ENCODE measurements at regions not wholly inside any gene's neighbourhood (a gene's known extent, or its start where the extent isn't known, plus 50 kb on each side); places are given as distances from the start of the nearest gene placed in this dataset.

DNA sequence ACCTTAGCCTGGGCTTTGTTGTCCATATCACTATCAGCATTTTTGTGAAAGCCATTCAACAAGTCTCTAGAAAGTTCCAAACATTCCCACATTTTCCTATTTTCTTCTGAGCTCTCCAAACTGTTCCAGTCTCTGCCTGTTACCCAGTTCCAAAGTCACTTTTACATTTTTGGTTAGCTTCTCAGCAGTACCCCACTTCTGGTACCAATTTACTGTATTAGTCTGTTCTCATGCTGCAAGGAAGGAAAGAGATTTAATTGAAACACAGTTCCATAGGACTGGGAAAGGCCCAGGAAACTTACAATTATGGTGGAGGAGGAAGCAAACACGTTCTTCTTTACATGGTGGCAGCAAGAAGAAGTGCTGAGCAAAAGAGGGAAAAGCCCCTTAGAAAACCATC is 247.2 kb upstream of the B3GALT2 start:
- Mint-ChIP-seq H3K36me3 (ENCODE audit: low read depth) (peaks cover 4% of the 10 kb centered on the region), H3K9me3 (peaks cover 8% of the 10 kb centered on the region), H3K4me1 (no peaks in the 10 kb centered on the region)

DNA sequence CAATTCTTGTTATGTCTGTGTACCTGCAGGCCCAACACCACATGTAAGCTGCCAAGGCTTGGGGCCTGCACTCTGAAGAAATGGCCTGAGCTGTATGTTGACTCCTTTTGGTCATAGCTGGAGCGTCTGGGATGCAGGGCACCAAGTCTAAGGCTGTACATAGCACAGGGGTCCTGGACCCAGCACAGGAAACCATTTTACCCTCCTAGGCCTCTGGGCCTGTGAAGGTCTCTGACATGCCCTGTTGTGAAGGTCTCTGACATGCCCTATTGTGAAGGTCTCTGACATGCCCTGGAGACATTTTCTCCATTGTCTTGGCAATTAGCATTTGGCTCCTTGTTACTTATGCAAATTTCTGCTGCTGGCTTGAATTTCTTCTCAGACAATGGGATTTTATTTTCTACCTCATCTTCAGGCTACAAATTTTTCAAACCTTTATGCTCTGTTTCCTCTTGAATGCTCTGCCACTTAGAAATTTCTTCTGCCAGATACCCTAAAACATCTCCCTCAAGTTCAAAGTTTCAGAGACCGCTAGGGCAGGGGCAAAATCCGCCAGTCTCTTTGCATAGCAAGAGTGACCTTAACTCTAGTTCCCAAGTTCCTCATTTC is 246.7 kb upstream of the B3GALT2 start:
- Mint-ChIP-seq H3K9me3 (peaks cover 8% of the 10 kb centered on the region), H3K27ac (no peak overlapping the region), H3K36me3 (ENCODE audit: low read depth) (peaks cover 4% of the 10 kb centered on the region), H3K27me3 (no peaks in the 10 kb centered on the region), H3K4me3 (no peak overlapping the region), H3K4me1 (no peaks in the 10 kb centered on the region)
- no peak for DNase-seq
- TF ChIP-seq, protein P1, sequence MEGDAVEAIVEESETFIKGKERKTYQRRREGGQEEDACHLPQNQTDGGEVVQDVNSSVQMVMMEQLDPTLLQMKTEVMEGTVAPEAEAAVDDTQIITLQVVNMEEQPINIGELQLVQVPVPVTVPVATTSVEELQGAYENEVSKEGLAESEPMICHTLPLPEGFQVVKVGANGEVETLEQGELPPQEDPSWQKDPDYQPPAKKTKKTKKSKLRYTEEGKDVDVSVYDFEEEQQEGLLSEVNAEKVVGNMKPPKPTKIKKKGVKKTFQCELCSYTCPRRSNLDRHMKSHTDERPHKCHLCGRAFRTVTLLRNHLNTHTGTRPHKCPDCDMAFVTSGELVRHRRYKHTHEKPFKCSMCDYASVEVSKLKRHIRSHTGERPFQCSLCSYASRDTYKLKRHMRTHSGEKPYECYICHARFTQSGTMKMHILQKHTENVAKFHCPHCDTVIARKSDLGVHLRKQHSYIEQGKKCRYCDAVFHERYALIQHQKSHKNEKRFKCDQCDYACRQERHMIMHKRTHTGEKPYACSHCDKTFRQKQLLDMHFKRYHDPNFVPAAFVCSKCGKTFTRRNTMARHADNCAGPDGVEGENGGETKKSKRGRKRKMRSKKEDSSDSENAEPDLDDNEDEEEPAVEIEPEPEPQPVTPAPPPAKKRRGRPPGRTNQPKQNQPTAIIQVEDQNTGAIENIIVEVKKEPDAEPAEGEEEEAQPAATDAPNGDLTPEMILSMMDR (IDR thresholded peaks at IDR 0.05), result no peak
- ChIA-PET POLR2A (no interaction called here), CTCF (no interaction called here)
- intact Hi-C loops (cut with micrococcal nuclease), result no loop called here
- no peak for ATAC-seq (ENCODE audit: low read depth)

More for the DNA sequence above, 247.2 kb upstream of the B3GALT2 start:
- TF ChIP-seq, protein P1 (IDR thresholded peaks at IDR 0.05), result no peak
- DNase-seq, result no peak
- ChIA-PET POLR2A (no interaction called here), CTCF (no interaction called here)
- no peak for ATAC-seq (ENCODE audit: low read depth)
- Mint-ChIP-seq H3K4me3 (no peak overlapping the region), H3K27ac (no peak overlapping the region), H3K27me3 (no peaks in the 10 kb centered on the region)
- intact Hi-C loops (cut with micrococcal nuclease), result no loop called here

DNA sequence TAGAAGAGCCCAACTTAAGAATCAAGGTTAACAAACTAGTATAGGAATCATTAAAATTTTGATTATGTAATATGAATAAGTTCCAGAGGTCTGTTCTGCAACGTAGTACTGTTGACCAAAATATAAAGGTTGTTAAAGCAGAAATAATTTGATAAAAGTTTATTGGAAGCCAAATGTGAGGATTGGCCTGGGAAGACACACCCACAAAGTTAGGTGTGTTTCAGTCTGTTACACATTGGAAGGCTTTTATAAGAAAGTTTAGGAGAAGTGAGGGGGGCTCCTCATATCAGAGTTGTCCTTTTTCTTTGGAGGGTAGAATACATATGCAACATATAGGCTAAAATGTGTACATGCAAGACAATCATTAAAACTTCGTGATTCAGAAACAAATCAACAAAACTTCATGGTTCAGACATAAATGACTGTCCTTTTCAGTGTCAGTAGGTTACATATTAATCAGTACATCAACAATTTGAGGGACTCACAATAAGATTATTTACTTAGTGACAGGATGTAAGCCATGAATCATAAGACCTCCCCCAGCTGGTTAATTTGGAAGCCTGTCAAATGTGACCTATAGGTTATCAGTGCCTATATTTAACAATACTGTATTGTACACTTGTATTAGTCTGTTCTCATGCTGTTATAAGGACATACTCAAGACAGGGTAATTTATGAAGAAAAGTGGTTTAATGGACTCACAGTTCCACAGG is 245.0 kb upstream of the B3GALT2 start:
- intact Hi-C loops (cut with micrococcal nuclease), result no loop called here
- Mint-ChIP-seq H3K27ac (no peak overlapping the region), H3K4me1 (no peaks in the 10 kb centered on the region), H3K4me3 (no peak overlapping the region), H3K9me3 (peaks cover 8% of the 10 kb centered on the region), H3K36me3 (ENCODE audit: low read depth) (peaks cover 4% of the 10 kb centered on the region), H3K27me3 (no peaks in the 10 kb centered on the region)
- TF ChIP-seq, protein P1 (IDR thresholded peaks at IDR 0.05), result no peak
- ChIA-PET CTCF (no interaction called here), POLR2A (no interaction called here)
- DNase-seq (no peak), ATAC-seq (ENCODE audit: low read depth) (no peak)

DNA sequence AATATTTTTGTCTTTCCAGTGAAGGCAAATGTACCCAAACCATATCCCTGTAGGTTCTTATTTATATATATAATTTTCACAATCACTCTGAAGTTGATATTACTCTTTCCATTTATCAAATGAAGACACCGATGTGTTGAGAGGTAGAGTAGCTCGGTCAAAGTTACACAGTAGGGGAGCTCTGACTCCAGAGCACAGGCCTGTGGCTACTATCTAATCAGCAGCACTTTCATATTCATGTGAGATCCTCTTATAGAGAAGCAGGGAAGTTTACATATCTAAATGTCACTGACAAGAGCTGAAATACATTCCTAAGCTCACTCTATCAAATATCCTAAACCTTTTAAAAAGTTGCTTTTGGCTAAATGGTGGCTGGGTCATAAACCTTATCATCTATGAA is 241.1 kb upstream of the B3GALT2 start:
- ATAC-seq (ENCODE audit: low read depth) (no peak), DNase-seq (no peak)
- no peak overlapping the region for H3K27ac Mint-ChIP-seq
- no peaks in the 10 kb centered on the region for H3K27me3 Mint-ChIP-seq
- H3K36me3 Mint-ChIP-seq (ENCODE audit: low read depth), result no peaks in the 10 kb centered on the region
- no peak overlapping the region for H3K4me3 Mint-ChIP-seq
- ChIA-PET POLR2A (no interaction called here), CTCF (no interaction called here)
- H3K4me1 Mint-ChIP-seq, result no peaks in the 10 kb centered on the region
- TF ChIP-seq, protein P1 (IDR thresholded peaks at IDR 0.05), result no peak
- intact Hi-C loops (cut with micrococcal nuclease), result no loop called here
- no peaks in the 10 kb centered on the region for H3K9me3 Mint-ChIP-seq

DNA sequence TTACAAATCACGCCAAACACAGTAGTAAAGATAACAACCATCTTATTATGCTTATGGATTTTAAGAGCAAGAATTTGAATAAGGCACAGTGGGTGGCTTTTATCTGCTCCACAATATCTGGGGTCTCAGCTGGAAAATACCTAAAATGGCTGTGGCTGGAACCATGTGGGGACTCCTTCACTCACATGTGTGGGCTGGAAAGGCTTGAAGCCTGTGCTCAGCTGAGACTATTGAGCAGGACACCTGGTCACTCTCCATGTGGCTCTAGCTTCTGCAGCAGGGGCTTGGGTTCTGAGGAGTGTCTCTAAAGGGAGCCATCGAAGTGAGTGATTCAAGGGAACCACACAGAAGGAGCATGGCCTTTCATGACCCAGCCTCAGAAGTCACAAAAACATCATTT is 239.6 kb upstream of the B3GALT2 start:
- H3K9me3 Mint-ChIP-seq, result no peaks in the 10 kb centered on the region
- no peak overlapping the region for H3K4me3 Mint-ChIP-seq
- intact Hi-C loops (cut with micrococcal nuclease), result no loop called here
- H3K36me3 Mint-ChIP-seq (ENCODE audit: low read depth), result no peaks in the 10 kb centered on the region
- no peaks in the 10 kb centered on the region for H3K4me1 Mint-ChIP-seq
- no peaks in the 10 kb centered on the region for H3K27me3 Mint-ChIP-seq
- TF ChIP-seq, protein P1 (IDR thresholded peaks at IDR 0.05), result no peak
- no peak for ATAC-seq (ENCODE audit: low read depth)
- ChIA-PET CTCF (no interaction called here), POLR2A (no interaction called here)
- no peak for DNase-seq
- no peak overlapping the region for H3K27ac Mint-ChIP-seq
